Progenitor cell of endocrine pancreas (in vitro differentiated cells): ENCODE measurements at regions not wholly inside any gene's neighbourhood (a gene's known extent, or its start where the extent isn't known, plus 50 kb on each side); places are given as distances from the start of the nearest gene placed in this dataset.
"Not testable (repeated sequence)": the region's sequence is repeated elsewhere in the genome, so short reads cannot be mapped to it uniquely, and the experiment has no call there.

ENCODE experiments used
- DNase-seq: peaks from one replicate; pipeline ENCODE4 v3.0.0; 2021; ENCODE audit warnings: low spot score; ENCODE audit not compliant: unreplicated experiment
- H3K27ac Mint-ChIP-seq: 2 replicates; pipeline ENCODE4 v1.8.0; 2021; ENCODE audit warnings: mild to moderate bottlenecking, moderate library complexity, mixed read lengths
- H3K27me3 Mint-ChIP-seq: 2 replicates; pipeline ENCODE4 v1.8.0; 2021; ENCODE audit warnings: mixed read lengths
- H3K36me3 Mint-ChIP-seq: 2 replicates; pipeline ENCODE4 v1.8.0; 2022; ENCODE audit warnings: mixed read lengths; ENCODE audit not compliant: insufficient read depth
- H3K4me1 Mint-ChIP-seq: 2 replicates; pipeline ENCODE4 v1.8.0; 2021; ENCODE audit warnings: low read depth, mixed read lengths
- H3K4me3 Mint-ChIP-seq: 2 replicates; pipeline ENCODE4 v1.8.0; 2021; ENCODE audit warnings: low read depth, mild to moderate bottlenecking, moderate library complexity, mixed read lengths
- H3K9me3 Mint-ChIP-seq: 2 replicates; pipeline ENCODE4 v1.8.0; 2021; ENCODE audit warnings: low read depth, mixed read lengths
- TF ChIP-seq, protein P1 (sequence below): fragments of 200-600 bp; sonication (generic); IDR thresholded peaks from one replicate; pipeline ENCODE4 v1.5.0; 2021; ENCODE audit warnings: antibody characterized with exemption, mild to moderate bottlenecking; ENCODE audit not compliant: unreplicated experiment

DNA sequence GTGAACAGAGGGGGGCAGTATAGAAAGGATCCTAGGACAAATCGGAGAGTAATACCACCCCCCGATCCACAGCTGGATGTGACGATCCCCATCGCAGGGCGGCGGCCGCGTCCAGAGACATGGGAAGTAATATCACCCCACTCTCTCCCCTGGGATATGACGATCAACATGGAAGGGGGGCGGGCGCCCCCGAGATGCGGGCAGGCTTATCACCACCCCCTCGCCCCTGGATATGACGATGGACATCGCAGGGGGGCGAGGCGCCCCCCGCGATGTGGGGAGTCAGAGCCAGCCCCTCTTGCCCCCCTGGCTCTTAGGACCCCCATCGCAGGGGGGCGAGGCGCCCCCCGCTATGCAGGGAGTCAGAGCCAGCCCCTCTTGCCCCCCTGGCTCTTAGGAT, 120.4 kb upstream of the OSBPL11 start:
- TF ChIP-seq, protein P1, sequence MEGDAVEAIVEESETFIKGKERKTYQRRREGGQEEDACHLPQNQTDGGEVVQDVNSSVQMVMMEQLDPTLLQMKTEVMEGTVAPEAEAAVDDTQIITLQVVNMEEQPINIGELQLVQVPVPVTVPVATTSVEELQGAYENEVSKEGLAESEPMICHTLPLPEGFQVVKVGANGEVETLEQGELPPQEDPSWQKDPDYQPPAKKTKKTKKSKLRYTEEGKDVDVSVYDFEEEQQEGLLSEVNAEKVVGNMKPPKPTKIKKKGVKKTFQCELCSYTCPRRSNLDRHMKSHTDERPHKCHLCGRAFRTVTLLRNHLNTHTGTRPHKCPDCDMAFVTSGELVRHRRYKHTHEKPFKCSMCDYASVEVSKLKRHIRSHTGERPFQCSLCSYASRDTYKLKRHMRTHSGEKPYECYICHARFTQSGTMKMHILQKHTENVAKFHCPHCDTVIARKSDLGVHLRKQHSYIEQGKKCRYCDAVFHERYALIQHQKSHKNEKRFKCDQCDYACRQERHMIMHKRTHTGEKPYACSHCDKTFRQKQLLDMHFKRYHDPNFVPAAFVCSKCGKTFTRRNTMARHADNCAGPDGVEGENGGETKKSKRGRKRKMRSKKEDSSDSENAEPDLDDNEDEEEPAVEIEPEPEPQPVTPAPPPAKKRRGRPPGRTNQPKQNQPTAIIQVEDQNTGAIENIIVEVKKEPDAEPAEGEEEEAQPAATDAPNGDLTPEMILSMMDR: no peak
- Mint-ChIP-seq H3K9me3 (no peaks in the 10 kb centered on the region), H3K4me1 (peaks cover 7% of the 10 kb centered on the region), H3K4me3 (no peak overlapping the region), H3K27me3 (no peaks in the 10 kb centered on the region), H3K36me3 (no peaks in the 10 kb centered on the region), H3K27ac (no peak overlapping the region)
- DNase-seq: no peak

DNA sequence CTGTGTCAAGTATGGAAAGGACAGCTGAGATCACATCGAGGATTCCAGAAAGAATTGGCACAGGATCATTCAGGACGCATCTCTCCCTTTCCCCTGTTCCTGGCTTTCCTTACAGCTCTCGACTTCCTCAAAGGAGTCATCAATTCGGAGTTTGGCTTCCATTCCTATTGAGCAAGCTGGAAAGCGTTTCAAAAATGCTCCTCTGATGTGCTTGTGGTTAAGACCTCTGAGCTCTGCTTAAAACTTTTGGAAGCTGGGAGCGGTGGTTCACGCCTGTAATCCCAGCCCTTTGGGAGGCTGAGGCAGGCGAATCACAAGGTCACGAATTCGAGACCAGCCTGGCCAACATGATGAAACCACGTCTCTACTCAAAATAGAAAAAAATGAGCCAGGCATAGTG, 136.9 kb upstream of the OSBPL11 start:
- not testable (repeated sequence) for DNase-seq, H3K9me3 Mint-ChIP-seq, H3K4me1 Mint-ChIP-seq, H3K27me3 Mint-ChIP-seq, H3K27ac Mint-ChIP-seq, H3K4me3 Mint-ChIP-seq, H3K36me3 Mint-ChIP-seq

DNA sequence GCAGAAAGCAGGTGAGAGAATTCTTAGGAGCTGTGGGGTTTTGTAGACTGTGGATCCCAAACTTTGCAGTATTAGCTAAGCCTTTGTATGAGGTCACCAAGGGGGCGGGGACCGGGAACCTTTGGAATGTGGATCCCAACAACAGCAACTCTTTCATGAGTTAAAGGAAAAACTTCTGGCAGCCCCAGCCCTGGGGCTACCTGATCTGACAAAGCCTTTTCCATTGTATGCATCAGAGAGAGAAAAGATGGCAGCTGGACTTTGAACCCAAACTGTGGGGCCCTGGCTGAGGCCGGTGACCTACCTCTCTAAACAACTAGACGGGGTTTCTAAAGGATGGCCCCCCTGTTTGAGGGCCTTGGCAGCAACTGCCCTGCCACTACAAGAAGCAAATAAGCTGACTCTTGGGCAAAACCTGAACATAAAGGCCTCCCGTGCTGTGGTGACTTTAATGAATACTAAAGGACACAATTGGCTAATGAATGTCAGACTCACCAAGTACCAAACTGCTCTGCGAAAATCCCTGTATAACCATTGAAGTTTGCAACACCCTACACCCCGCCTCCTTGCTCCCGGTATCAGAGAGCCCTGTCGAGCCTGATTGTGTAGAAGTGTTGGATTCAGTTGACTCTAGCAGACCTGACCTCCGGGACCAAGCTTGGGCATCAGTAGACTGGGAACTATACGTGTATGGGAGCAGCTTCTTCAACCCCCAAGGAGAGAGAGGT, 146.9 kb upstream of the OSBPL11 start:
- DNase-seq: peak; percentile 19
- not testable (repeated sequence) for H3K27me3 Mint-ChIP-seq, H3K36me3 Mint-ChIP-seq, H3K9me3 Mint-ChIP-seq, H3K4me3 Mint-ChIP-seq
- peak overlapping the region; percentile 96 for H3K27ac Mint-ChIP-seq
- H3K4me1 Mint-ChIP-seq: peaks cover 17% of the 10 kb centered on the region

DNA sequence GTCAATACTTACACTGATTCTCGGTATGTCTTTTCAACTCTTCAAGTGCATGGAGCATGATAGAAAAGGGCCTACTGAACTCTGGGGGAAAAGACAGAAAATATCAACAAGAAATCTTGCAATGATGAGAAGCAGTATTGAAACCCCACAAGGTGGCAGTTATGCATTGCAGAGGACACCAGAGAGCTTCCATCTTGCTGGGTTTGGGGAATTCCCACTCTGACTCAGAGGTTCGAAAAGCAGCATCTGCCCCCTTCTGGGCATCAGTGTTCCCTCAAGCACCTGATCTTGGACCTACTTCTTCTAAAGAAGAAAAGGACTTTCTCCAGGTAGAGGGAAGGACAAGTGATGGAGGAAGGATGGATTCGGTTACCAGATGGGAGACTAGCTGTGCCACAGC, 147.5 kb upstream of the OSBPL11 start:
- not testable (repeated sequence) for H3K27ac Mint-ChIP-seq, DNase-seq, H3K4me3 Mint-ChIP-seq

DNA sequence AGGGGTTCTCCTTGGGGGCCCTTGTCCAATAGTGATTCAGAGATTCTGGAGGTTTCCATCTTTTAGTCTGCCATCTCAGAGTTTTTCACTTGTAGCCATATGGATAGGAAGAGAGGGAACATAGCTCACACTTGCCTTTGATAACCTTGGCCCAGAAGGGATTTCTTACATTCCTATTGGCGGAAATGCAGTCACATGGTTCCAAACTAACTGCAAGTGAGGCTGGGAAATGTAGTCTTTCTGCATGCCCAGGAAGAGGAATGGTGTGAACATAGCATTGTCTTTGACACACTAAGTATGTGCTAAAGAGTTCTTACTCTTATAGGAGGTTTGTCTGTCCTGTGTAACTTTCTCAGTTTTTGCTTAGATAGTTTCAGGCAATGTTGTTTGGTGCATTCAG, 161.8 kb upstream of the OSBPL11 start:
- not testable (repeated sequence) for H3K27me3 Mint-ChIP-seq, DNase-seq, H3K27ac Mint-ChIP-seq, H3K4me1 Mint-ChIP-seq, H3K4me3 Mint-ChIP-seq, H3K36me3 Mint-ChIP-seq, H3K9me3 Mint-ChIP-seq

More for the DNA sequence above, 147.5 kb upstream of the OSBPL11 start:
- H3K27me3 Mint-ChIP-seq, H3K9me3 Mint-ChIP-seq, H3K36me3 Mint-ChIP-seq: not testable (repeated sequence)
- H3K4me1 Mint-ChIP-seq: peaks cover 17% of the 10 kb centered on the region

DNA sequence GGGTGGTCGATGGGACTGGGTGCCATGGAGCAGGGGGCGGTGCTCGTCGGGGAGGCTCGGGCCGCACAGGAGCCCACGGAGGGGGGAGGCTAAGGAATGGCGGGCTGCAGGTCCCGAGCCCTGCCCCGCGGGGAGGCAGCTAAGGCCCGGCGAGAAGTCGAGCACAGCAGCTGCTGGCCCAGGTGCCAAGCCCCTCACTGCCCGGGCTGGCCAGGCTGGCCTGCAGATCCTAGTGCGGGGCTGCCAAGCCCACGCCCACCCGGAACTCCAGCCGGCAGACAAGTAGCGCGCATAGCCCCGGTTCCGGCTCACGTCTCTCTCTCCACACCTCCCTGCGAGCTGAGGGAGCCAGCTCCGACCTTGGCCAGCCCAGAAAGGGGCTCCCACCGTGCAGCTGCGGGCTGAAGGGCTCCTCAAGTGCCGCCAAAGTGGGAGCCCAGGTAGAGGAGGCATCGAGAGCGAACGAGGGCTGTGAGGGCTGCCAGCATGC, 163.4 kb upstream of the OSBPL11 start:
- not testable (repeated sequence) for DNase-seq, H3K4me1 Mint-ChIP-seq, H3K4me3 Mint-ChIP-seq, H3K27ac Mint-ChIP-seq, H3K9me3 Mint-ChIP-seq, H3K36me3 Mint-ChIP-seq
- peaks cover 13% of the 10 kb centered on the region for H3K27me3 Mint-ChIP-seq

DNA sequence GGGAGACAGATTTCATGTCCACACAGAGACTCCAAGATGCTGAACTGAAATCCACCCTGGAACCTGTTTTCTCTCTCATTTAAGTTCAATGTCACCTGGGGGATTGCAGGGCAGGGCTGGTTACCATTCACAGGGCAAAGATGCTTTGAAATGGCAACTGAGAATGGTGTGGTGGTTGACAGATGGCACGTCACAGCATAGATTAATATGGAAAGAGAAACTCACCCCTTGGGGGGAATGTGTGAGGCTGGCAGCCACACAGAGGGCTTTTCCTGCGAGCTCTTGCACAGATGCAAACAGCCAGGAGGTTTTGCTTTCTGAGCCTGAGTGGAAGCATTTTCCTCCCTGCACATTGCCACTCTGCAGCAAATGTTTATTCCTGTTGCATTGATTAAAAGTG, 167.3 kb upstream of the OSBPL11 start:
- peaks cover 42% of the 10 kb centered on the region for H3K27me3 Mint-ChIP-seq
- not testable (repeated sequence) for H3K9me3 Mint-ChIP-seq, H3K4me3 Mint-ChIP-seq, DNase-seq, H3K4me1 Mint-ChIP-seq, H3K36me3 Mint-ChIP-seq, H3K27ac Mint-ChIP-seq

DNA sequence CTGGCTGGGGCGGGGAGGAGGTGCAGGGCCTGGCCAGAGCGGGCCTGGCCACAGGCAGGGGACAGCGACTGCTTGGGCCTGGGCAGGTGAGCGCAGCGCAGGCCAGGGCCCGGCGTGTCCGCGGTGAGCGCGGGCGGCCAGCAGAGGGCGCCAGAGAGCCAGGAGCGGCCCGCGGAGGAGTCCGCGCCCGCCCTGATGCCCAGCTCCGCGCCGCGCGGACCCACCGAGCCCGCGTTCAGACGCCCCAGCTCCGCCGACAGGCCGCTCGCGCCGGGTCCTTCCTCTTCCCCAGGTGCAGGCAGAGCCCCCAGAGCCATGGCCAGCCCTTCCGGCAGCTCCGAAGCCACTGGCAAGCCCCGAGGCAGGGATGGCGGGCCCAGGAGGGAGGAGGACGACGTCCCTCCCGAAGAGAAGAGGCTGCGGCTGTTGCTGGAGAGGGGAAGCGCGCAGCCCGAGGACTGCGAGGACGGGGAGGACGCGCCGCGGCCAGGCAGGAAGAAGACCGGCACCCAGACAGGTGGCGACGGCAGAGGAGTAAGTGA, 171.1 kb upstream of the OSBPL11 start:
- Mint-ChIP-seq H3K4me3 (peak overlapping the region; percentile 66), H3K27me3 (peaks cover 50% of the 10 kb centered on the region)
- H3K36me3 Mint-ChIP-seq, H3K9me3 Mint-ChIP-seq, H3K4me1 Mint-ChIP-seq, H3K27ac Mint-ChIP-seq: not testable (repeated sequence)
- TF ChIP-seq, protein P1: peak; percentile 83
- peak; percentile 71 for DNase-seq

DNA sequence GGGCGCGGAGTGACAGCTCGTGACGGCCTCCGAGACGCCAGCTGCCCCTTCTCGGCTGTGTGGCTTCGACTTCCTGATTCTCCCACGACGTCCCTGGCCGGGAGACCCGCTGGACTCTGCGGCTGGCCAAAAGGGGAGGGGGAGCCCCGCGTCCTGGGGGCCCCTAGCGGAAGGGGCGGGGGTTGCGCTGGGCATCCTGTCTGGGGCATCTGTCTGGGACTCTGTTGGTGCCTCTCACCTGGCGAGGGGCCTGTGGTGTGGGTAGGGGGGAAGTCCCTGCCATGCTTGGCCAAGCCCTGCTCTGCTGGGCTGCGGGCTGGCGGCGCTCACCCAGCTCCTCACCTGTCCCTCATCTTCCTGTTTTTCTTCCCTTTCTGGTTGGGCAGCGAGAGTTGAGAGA, 171.6 kb upstream of the OSBPL11 start:
- H3K9me3 Mint-ChIP-seq, H3K36me3 Mint-ChIP-seq, H3K27ac Mint-ChIP-seq, H3K4me1 Mint-ChIP-seq, DNase-seq: not testable (repeated sequence)
- H3K27me3 Mint-ChIP-seq: peaks cover 50% of the 10 kb centered on the region
- peak overlapping the region; percentile 64 for H3K4me3 Mint-ChIP-seq
